Adrenal gland (tissue), 9 donors: ENCODE measurements at regions not wholly inside any gene's neighbourhood (a gene's known extent, or its start where the extent isn't known, plus 50 kb on each side); places are given as distances from the start of the nearest gene placed in this dataset.

Experiments used
- DNase-seq, 7 donors: peaks; one replicate each; pipeline ENCODE4 v3.0.0-alpha.2; 2019 to 2020
- H3K27ac ChIP-seq, 5 donors: fragments of 200-600 bp; sonication (generic) in 4 of 5; 1 replicate in 3 of 5; 2 replicates in 2 of 5; pipeline versions ENCODE4 v1.5.1 to v1.8.0; 2016 to 2020; ENCODE audit warnings: mild to moderate bottlenecking in 1 of 5
- H3K27me3 ChIP-seq: fragments of 200-600 bp; 2 replicates; pipeline ENCODE4 v1.8.0; 2021
- H3K36me3 ChIP-seq, 2 donors: fragments of 200-600 bp; replicated peaks in 1 of 2; 1 replicate in 1 of 2; 2 replicates in 1 of 2; pipeline versions ENCODE4 v1.5.1 to v1.8.0; 2018 to 2022
- H3K4me1 ChIP-seq, 2 donors: fragments of 200-600 bp; replicated peaks in 1 of 2; 1 replicate in 1 of 2; 2 replicates in 1 of 2; pipeline versions ENCODE4 v1.5.1 to v1.8.0; 2018 to 2021
- H3K4me3 ChIP-seq, 4 donors: fragments of 200-600 bp; sonication (generic) in 3 of 4; one replicate each; pipeline ENCODE4 v1.5.1; 2016 to 2018
- H3K9me3 ChIP-seq, 3 donors: fragments of 200-600 bp; sonication (generic) in 1 of 3; replicated peaks in 1 of 3; 1 replicate in 2 of 3; 2 replicates in 1 of 3; pipeline versions ENCODE4 v1.5.1 to v1.8.0; 2016 to 2021
- CTCF ChIP-seq, 6 experiments: fragments of 450-650 bp in 4 of 6; fragments of 200-600 bp in 2 of 6; sonication (generic) in 1 of 6; IDR thresholded peaks; 1 replicate in 5 of 6; 2 replicates in 1 of 6; pipeline versions ENCODE4 v1.5.1 to v1.8.0; 2016 to 2021; ENCODE audit warnings: antibody characterized with exemption in 6 of 6, mild to moderate bottlenecking in 2 of 6, moderate library complexity in 1 of 6
- POLR2A ChIP-seq, 2 donors: fragments of 450-650 bp; IDR thresholded peaks; one replicate each; pipeline ENCODE4 v1.6.1; 2017; ENCODE audit warnings: antibody characterized with exemption in 2 of 2, mild to moderate bottlenecking in 2 of 2, moderate library complexity in 1 of 2
- WGBS, 4 donors: extraction: QIAGEN DNeasy Blood & Tissue Kit in 2 of 4; methylation state at CpG; one replicate each; pipeline versions ENCODE4 v1.1.5 to v1.1.7; 2013 to 2017; 5-methylcytosine and 5-hydroxymethylcytosine counted together
- intact Hi-C, 2 donors: fragments of 100-400 bp; cut with DNase I; formaldehyde crosslinking; loops; one replicate each; pipeline versions ENCODE4 v1.14.1 to v1.15.0; 2022 to 2023
- donor health status: healthy with polysubstance abuse.
- donor health status: Bipolar disorder and iron deficiency.
- donor health status: DM: yes; HTN: yes; CAD: no.
- donor health status: DM: no; HTN: no; CAD: no.
- donor health status: DM: no; HTN: no; CAD: no.

GRCh38 chr10:84038035-84038434 is 101.3 kb upstream of the GHITM start:
- 51 to 76% (median 63%) methylated on average over 2 of the region's 2 CpGs for WGBS, 4 donors
- H3K36me3 ChIP-seq, result no peaks in the 10 kb centered on the region
- TF ChIP-seq POLR2A (IDR thresholded peaks at IDR 0.05) (no peak), CTCF (IDR thresholded peaks at IDR 0.05) (no peak)

GRCh38 chr10:84039957-84040356 is 99.4 kb upstream of the GHITM start:
- Histone ChIP-seq H3K27ac (no peak overlapping the region), H3K9me3 (no peaks in the 10 kb centered on the region), H3K4me1 (no peaks in the 10 kb centered on the region), H3K4me3 (no peak overlapping the region), H3K27me3 (no peaks in the 10 kb centered on the region), H3K36me3 (no peaks in the 10 kb centered on the region)
- 72 to 83% (median 77%) methylated on average over 5 of the region's 5 CpGs for WGBS, 4 donors
- intact Hi-C loops, result no loop called here
- no peak for TF ChIP-seq POLR2A (IDR thresholded peaks at IDR 0.05)
- TF ChIP-seq CTCF (IDR thresholded peaks at IDR 0.05), result no peak
- no peak for DNase-seq

More at GRCh38 chr10:84038035-84038434, 101.3 kb upstream of the GHITM start:
- Histone ChIP-seq H3K27me3 (no peaks in the 10 kb centered on the region), H3K4me3 (no peak overlapping the region), H3K9me3 (no peaks in the 10 kb centered on the region), H3K4me1 (no peaks in the 10 kb centered on the region), H3K27ac (no peak overlapping the region)
- no peak for DNase-seq
- intact Hi-C loops, result no loop called here

- no peak for DNase-seq
- H3K36me3 ChIP-seq, result no peaks in the 10 kb centered on the region
- intact Hi-C loops, result no loop called here
- H3K27ac ChIP-seq, result no peak overlapping the region
- H3K27me3 ChIP-seq, result no peaks in the 10 kb centered on the region
- WGBS, 4 donors, result 65 to 77% (median 71%) methylated on average over 3 of the region's 3 CpGs
- TF ChIP-seq CTCF (IDR thresholded peaks at IDR 0.05) (no peak), POLR2A (IDR thresholded peaks at IDR 0.05) (no peak)
- H3K9me3 ChIP-seq, result no peaks in the 10 kb centered on the region
- no peaks in the 10 kb centered on the region for H3K4me1 ChIP-seq
- H3K4me3 ChIP-seq, result no peak overlapping the region
Measured at GRCh38 chr10:84047258-84048010, 91.9 kb upstream of the GHITM start.

GRCh38 chr10:84049645-84050011 is 89.7 kb upstream of the GHITM start:
- H3K4me3 ChIP-seq, result no peak overlapping the region
- no peak for TF ChIP-seq CTCF (IDR thresholded peaks at IDR 0.05)
- TF ChIP-seq POLR2A (IDR thresholded peaks at IDR 0.05), result no peak
- H3K27me3 ChIP-seq, result no peaks in the 10 kb centered on the region
- no peaks in the 10 kb centered on the region for H3K9me3 ChIP-seq
- no peaks in the 10 kb centered on the region for H3K4me1 ChIP-seq
- H3K27ac ChIP-seq, result no peak overlapping the region
- H3K36me3 ChIP-seq, result no peaks in the 10 kb centered on the region
- no peak for DNase-seq
- intact Hi-C loops, result no loop called here
